Prostate gland (tissue), 2 donors: ENCODE measurements at regions not wholly inside any gene's neighbourhood (a gene's known extent, or its start where the extent isn't known, plus 50 kb on each side); places are given as distances from the start of the nearest gene placed in this dataset.

ENCODE experiments used
- DNase-seq: peaks from one replicate; pipeline ENCODE4 v3.0.0-alpha.2; 2019; ENCODE audit warnings: low spot score
- H3K27ac ChIP-seq, 2 donors: fragments of 200-600 bp; sonication (generic); 2 replicates each; pipeline ENCODE4 v1.5.1; 2017 to 2019
- H3K27me3 ChIP-seq: fragments of 200-600 bp; sonication (generic); replicated peaks from 2 replicates; pipeline ENCODE4 v1.5.1; 2019; ENCODE audit not compliant: insufficient read depth
- H3K36me3 ChIP-seq, 2 donors: fragments of 200-600 bp; sonication (generic); 1 replicate in 1 of 2; 2 replicates in 1 of 2; pipeline versions ENCODE4 v1.5.1 to v1.8.1; 2017 to 2019
- H3K4me1 ChIP-seq: fragments of 200-600 bp; sonication (generic); replicated peaks from 2 replicates; pipeline ENCODE4 v1.5.1; 2019
- H3K4me3 ChIP-seq, 2 donors: fragments of 200-600 bp; sonication (generic); 2 replicates each; pipeline ENCODE4 v1.5.1; 2017 to 2019
- H3K9me3 ChIP-seq: fragments of 200-600 bp; sonication (generic); 2 replicates; pipeline ENCODE4 v1.5.1; 2017
- CTCF ChIP-seq, 4 experiments: fragments of 200-600 bp in 2 of 4; fragments of 450-650 bp in 2 of 4; sonication (generic) in 2 of 4; IDR thresholded peaks; 1 replicate in 3 of 4; 2 replicates in 1 of 4; pipeline ENCODE4 v1.5.1; 2016 to 2019; ENCODE audit warnings: antibody characterized with exemption in 4 of 4, mild to moderate bottlenecking in 2 of 4, moderate library complexity in 2 of 4
- POLR2A ChIP-seq: fragments of 450-650 bp; IDR thresholded peaks from one replicate; pipeline ENCODE4 v1.6.1; 2016; ENCODE audit warnings: antibody characterized with exemption, mild to moderate bottlenecking
- POLR2AphosphoS5 ChIP-seq: sonication (generic); formaldehyde crosslinking; IDR thresholded peaks from one replicate; pipeline ENCODE4 v1.6.1; 2017; ENCODE audit warnings: antibody characterized with exemption
- WGBS: methylation state at CpG from one replicate; pipeline ENCODE4 v1.1.5; 2018; 5-methylcytosine and 5-hydroxymethylcytosine counted together
- intact Hi-C: fragments of 100-400 bp; cut with DNase I; formaldehyde crosslinking; loops from one replicate; pipeline ENCODE4 v1.14.2; 2022

GRCh38 chr12:83805873-83806272, 1106.7 kb downstream of the SLC6A15 start:
- no peak for DNase-seq
- no peaks in the 10 kb centered on the region for H3K27me3 ChIP-seq
- H3K27ac ChIP-seq = no peak overlapping the region
- intact Hi-C loops = no loop called here
- TF ChIP-seq POLR2AphosphoS5 (no peak), CTCF (IDR thresholded peaks at IDR 0.05) (no peak), POLR2A (no peak)
- WGBS = 46% methylated on average over 4 of the region's 4 CpGs
- H3K4me1 ChIP-seq = no peaks in the 10 kb centered on the region
- no peak overlapping the region for H3K4me3 ChIP-seq
- no peaks in the 10 kb centered on the region for H3K9me3 ChIP-seq
- H3K36me3 ChIP-seq = no peaks in the 10 kb centered on the region

GRCh38 chr12:83805156-83805772, 1107.3 kb downstream of the SLC6A15 start:
- no peak for TF ChIP-seq POLR2A
- no peak for TF ChIP-seq CTCF (IDR thresholded peaks at IDR 0.05)
- TF ChIP-seq POLR2AphosphoS5 = no peak
- no peaks in the 10 kb centered on the region for H3K27me3 ChIP-seq
- 59% methylated on average over 4 of the region's 4 CpGs for WGBS

GRCh38 chr12:83801972-83802371, 1110.6 kb downstream of the SLC6A15 start:
- DNase-seq = no peak
- H3K9me3 ChIP-seq = no peaks in the 10 kb centered on the region

More at GRCh38 chr12:83805156-83805772, 1107.3 kb downstream of the SLC6A15 start:
- Histone ChIP-seq H3K4me3 (no peak overlapping the region), H3K9me3 (no peaks in the 10 kb centered on the region), H3K27ac (no peak overlapping the region), H3K36me3 (no peaks in the 10 kb centered on the region), H3K4me1 (no peaks in the 10 kb centered on the region)
- DNase-seq = no peak
- intact Hi-C loops = no loop called here

GRCh38 chr12:83800022-83800421, 1112.6 kb downstream of the SLC6A15 start:
- Histone ChIP-seq H3K27me3 (no peaks in the 10 kb centered on the region), H3K4me3 (no peak overlapping the region), H3K27ac (no peak overlapping the region), H3K9me3 (no peaks in the 10 kb centered on the region), H3K36me3 (no peaks in the 10 kb centered on the region), H3K4me1 (no peaks in the 10 kb centered on the region)
- no peak for DNase-seq
- no peak for TF ChIP-seq POLR2AphosphoS5
- TF ChIP-seq CTCF (IDR thresholded peaks at IDR 0.05) = no peak
- TF ChIP-seq POLR2A = no peak
- intact Hi-C loops = no loop called here
- WGBS = 67% methylated on average over 2 of the region's 2 CpGs

More at GRCh38 chr12:83801972-83802371, 1110.6 kb downstream of the SLC6A15 start:
- TF ChIP-seq POLR2AphosphoS5 (no peak), CTCF (IDR thresholded peaks at IDR 0.05) (no peak), POLR2A (no peak)
- Histone ChIP-seq H3K36me3 (no peaks in the 10 kb centered on the region), H3K27ac (no peak overlapping the region), H3K27me3 (no peaks in the 10 kb centered on the region), H3K4me1 (no peaks in the 10 kb centered on the region), H3K4me3 (no peak overlapping the region)
- intact Hi-C loops = no loop called here

GRCh38 chr12:83796531-83796930, 1109.8 kb downstream of the TMTC2 start:
- WGBS = 33% methylated on average over 3 of the region's 3 CpGs
- H3K4me1 ChIP-seq = no peaks in the 10 kb centered on the region
- no peak for TF ChIP-seq POLR2AphosphoS5
- TF ChIP-seq POLR2A = no peak
- TF ChIP-seq CTCF (IDR thresholded peaks at IDR 0.05) = no peak
- no peaks in the 10 kb centered on the region for H3K9me3 ChIP-seq
- no peak for DNase-seq
- no peak overlapping the region for H3K27ac ChIP-seq
- no peaks in the 10 kb centered on the region for H3K36me3 ChIP-seq
- no peaks in the 10 kb centered on the region for H3K27me3 ChIP-seq
- H3K4me3 ChIP-seq = no peak overlapping the region
- intact Hi-C loops = no loop called here
